ENCODE measurements at regions not wholly inside any gene's neighbourhood (a gene's known extent, or its start where the extent isn't known, plus 50 kb on each side); places are given as distances from the start of the nearest gene placed in this dataset.

DNA sequence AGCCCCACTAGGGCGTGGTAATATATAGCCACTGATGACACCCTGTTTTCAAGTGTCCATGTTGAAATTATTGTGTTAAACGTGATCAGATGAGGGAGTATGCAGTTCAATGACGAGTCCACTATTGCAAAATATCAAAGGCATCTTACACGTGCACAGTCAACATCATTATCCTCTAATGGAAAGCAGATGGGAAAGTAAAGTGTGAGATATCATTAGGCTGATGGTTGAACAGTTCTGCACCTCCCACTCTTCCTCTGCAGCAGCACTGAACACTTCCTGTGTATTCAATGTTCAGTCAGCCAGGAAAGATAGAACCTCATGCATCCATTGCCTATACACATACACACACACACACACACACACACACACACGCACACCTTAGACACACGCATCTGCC is 431.8 kb upstream of the CCDC54 start:
- no peak overlapping the region for H3K4me3 ChIP-seq (replicated peaks; ENCODE audit: insufficient read depth, low read length)
- TF ChIP-seq SPI1 (IDR thresholded peaks at IDR 0.05; ENCODE audit: borderline replicate concordance, low read depth) (no peak), GABPA (IDR thresholded peaks at IDR 0.05; ENCODE audit: low read depth) (no peak), POLR2AphosphoS5 (IDR thresholded peaks at IDR 0.05; ENCODE audit: low read depth) (no peak)
- TF ChIP-seq, protein P1, sequence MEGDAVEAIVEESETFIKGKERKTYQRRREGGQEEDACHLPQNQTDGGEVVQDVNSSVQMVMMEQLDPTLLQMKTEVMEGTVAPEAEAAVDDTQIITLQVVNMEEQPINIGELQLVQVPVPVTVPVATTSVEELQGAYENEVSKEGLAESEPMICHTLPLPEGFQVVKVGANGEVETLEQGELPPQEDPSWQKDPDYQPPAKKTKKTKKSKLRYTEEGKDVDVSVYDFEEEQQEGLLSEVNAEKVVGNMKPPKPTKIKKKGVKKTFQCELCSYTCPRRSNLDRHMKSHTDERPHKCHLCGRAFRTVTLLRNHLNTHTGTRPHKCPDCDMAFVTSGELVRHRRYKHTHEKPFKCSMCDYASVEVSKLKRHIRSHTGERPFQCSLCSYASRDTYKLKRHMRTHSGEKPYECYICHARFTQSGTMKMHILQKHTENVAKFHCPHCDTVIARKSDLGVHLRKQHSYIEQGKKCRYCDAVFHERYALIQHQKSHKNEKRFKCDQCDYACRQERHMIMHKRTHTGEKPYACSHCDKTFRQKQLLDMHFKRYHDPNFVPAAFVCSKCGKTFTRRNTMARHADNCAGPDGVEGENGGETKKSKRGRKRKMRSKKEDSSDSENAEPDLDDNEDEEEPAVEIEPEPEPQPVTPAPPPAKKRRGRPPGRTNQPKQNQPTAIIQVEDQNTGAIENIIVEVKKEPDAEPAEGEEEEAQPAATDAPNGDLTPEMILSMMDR (IDR thresholded peaks at IDR 0.05; ENCODE audit: insufficient read depth, low read length), result no peak
- TF ChIP-seq, protein P2, sequence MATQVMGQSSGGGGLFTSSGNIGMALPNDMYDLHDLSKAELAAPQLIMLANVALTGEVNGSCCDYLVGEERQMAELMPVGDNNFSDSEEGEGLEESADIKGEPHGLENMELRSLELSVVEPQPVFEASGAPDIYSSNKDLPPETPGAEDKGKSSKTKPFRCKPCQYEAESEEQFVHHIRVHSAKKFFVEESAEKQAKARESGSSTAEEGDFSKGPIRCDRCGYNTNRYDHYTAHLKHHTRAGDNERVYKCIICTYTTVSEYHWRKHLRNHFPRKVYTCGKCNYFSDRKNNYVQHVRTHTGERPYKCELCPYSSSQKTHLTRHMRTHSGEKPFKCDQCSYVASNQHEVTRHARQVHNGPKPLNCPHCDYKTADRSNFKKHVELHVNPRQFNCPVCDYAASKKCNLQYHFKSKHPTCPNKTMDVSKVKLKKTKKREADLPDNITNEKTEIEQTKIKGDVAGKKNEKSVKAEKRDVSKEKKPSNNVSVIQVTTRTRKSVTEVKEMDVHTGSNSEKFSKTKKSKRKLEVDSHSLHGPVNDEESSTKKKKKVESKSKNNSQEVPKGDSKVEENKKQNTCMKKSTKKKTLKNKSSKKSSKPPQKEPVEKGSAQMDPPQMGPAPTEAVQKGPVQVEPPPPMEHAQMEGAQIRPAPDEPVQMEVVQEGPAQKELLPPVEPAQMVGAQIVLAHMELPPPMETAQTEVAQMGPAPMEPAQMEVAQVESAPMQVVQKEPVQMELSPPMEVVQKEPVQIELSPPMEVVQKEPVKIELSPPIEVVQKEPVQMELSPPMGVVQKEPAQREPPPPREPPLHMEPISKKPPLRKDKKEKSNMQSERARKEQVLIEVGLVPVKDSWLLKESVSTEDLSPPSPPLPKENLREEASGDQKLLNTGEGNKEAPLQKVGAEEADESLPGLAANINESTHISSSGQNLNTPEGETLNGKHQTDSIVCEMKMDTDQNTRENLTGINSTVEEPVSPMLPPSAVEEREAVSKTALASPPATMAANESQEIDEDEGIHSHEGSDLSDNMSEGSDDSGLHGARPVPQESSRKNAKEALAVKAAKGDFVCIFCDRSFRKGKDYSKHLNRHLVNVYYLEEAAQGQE (IDR thresholded peaks at IDR 0.05; ENCODE audit: insufficient replicate concordance, low read depth), result no peak
- no peak for DNase-seq (ENCODE audit: low read depth in 1 of 2, low spot score in 1 of 2)
- H3K27me3 ChIP-seq (ENCODE audit: insufficient read depth, poor library complexity, severe bottlenecking), result no peaks in the 10 kb centered on the region
- no peak overlapping the region for H3K27ac ChIP-seq (replicated peaks)

DNA sequence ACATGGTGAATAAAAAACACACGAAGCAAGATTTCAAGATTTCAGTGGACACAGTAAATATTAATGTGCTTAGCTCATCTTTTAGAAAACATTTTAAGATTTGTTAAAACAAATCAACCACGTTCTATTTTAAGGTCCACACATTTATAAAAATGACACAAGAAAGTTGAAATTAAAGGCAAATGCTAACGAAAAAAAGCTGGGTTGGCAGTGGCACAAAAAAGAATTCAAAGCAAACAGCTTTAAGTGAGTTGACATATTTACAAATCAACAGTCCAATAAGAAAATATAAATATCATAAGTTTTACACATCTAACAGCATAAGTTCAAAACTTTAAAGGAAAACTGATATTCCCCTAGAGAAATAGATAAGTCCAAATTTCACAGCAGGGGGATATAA is 430.4 kb upstream of the CCDC54 start:
- no peak overlapping the region for H3K27ac ChIP-seq (replicated peaks)
- no peak overlapping the region for H3K4me3 ChIP-seq (replicated peaks; ENCODE audit: insufficient read depth, low read length)
- no peaks in the 10 kb centered on the region for H3K27me3 ChIP-seq (ENCODE audit: insufficient read depth, poor library complexity, severe bottlenecking)
- no peak for DNase-seq (ENCODE audit: low read depth in 1 of 2, low spot score in 1 of 2)
- TF ChIP-seq, protein P2 (IDR thresholded peaks at IDR 0.05; ENCODE audit: insufficient replicate concordance, low read depth), result no peak
- TF ChIP-seq SPI1 (IDR thresholded peaks at IDR 0.05; ENCODE audit: borderline replicate concordance, low read depth), result no peak
- no peak for TF ChIP-seq POLR2AphosphoS5 (IDR thresholded peaks at IDR 0.05; ENCODE audit: low read depth)
- TF ChIP-seq, protein P1 (IDR thresholded peaks at IDR 0.05; ENCODE audit: insufficient read depth, low read length), result no peak
- TF ChIP-seq GABPA (IDR thresholded peaks at IDR 0.05; ENCODE audit: low read depth), result no peak

DNA sequence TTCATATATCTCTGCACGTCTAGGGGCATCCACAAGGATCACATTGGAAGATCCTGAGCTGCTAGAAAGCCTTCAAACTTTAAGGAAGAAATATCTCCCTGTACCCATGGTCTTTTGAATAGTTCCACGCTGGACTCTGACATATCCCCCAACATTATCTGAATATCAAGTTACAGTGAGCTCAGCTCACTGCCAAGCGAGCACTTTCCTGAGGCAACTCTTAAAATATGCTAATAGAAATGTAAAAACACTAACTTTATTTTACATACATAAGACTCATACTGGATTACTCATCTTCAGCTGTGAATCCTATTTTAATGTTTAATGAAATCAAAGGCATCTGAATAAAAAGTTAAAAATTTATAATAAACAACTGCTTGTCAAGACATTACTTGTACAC is 420.2 kb upstream of the CCDC54 start:
- DNase-seq (ENCODE audit: low read depth in 1 of 2, low spot score in 1 of 2), result no peak
- Histone ChIP-seq H3K27me3 (ENCODE audit: insufficient read depth, poor library complexity, severe bottlenecking) (no peaks in the 10 kb centered on the region), H3K27ac (replicated peaks) (no peak overlapping the region), H3K4me3 (replicated peaks; ENCODE audit: insufficient read depth, low read length) (no peak overlapping the region)
- TF ChIP-seq SPI1 (IDR thresholded peaks at IDR 0.05; ENCODE audit: borderline replicate concordance, low read depth), result no peak
- TF ChIP-seq, protein P2 (IDR thresholded peaks at IDR 0.05; ENCODE audit: insufficient replicate concordance, low read depth), result no peak
- no peak for TF ChIP-seq POLR2AphosphoS5 (IDR thresholded peaks at IDR 0.05; ENCODE audit: low read depth)
- TF ChIP-seq, protein P1 (IDR thresholded peaks at IDR 0.05; ENCODE audit: insufficient read depth, low read length), result no peak
- TF ChIP-seq GABPA (IDR thresholded peaks at IDR 0.05; ENCODE audit: low read depth), result no peak

Data from HL-60 (cell line).